K562 (cell line): ENCODE measurements at regions not wholly inside any gene's neighbourhood (a gene's known extent, or its start where the extent isn't known, plus 50 kb on each side); places are given as distances from the start of the nearest gene placed in this dataset.

Source experiments
- ATAC-seq: fragments of 200-7000 bp; cut with Tn5 transposase; 3 replicates; pipeline ENCODE4 v1.9.1; 2020; ENCODE audit warnings: moderate library complexity
- BruUV-seq: library from RNA; stranded (reverse); fragments of 400-500 nt; replicated peaks from 2 replicates; lab custom pipeline; 2021; lab: Mats Ljungman, UMichigan
- CTCF ChIA-PET: fragments of 300-600 bp; formaldehyde crosslinking; extraction: SDS; loops from one replicate; lab custom pipeline; 2021; ENCODE audit warnings: low intra/inter-chr PET ratio; lab: Yijun Ruan, JAX
- POLR2A ChIA-PET: fragments of 300-600, 350-650 bp; sonication (Branson Sonifier 250); formaldehyde crosslinking; extraction: SDS; loops from one replicate; lab custom pipeline; 2021; ENCODE audit warnings: antibody characterized with exemption, inconsistent platforms; lab: Yijun Ruan, JAX
- DNase-seq, 4 experiments: peaks; one replicate each; pipeline versions ENCODE4 v3.0.0 to v3.0.0-alpha.2; 2011 to 2018; ENCODE audit warnings: low spot score in 3 of 4, mixed read lengths in 3 of 4; ENCODE audit errors: extremely low read depth in 1 of 4
- FAIRE-seq: peaks from 2 replicates; lab custom pipeline; 2011; peaks lifted over from hg19 to GRCh38; lab: Jason Lieb, UNC
- H2AFZ ChIP-seq: 2 replicates; pipeline ENCODE4 v1.6.0; 2011; ENCODE audit warnings: low read depth, low read length, control low read depth, inconsistent platforms
- H3K27ac ChIP-seq: fragments of 200-600 bp; 3 replicates; pipeline ENCODE4 v1.8.0; 2011; ENCODE audit warnings: low read depth, mild to moderate bottlenecking, control low read depth, inconsistent platforms, low read length, moderate library complexity, mixed read lengths; ENCODE audit errors: extremely low read depth
- H3K27me3 ChIP-seq, 2 experiments: fragments of 300-600 bp in 1 of 2; 2 replicates in 1 of 2; 3 replicates in 1 of 2; pipeline versions ENCODE4 v1.6.0 to v1.8.0; 2011; ENCODE audit warnings: inconsistent platforms in 2 of 2, low read length in 2 of 2, mild to moderate bottlenecking in 1 of 2, mixed read lengths in 1 of 2, moderate library complexity in 1 of 2; ENCODE audit not compliant: control insufficient read depth in 2 of 2, insufficient read depth in 2 of 2
- H3K36me3 ChIP-seq: fragments of 300-600 bp; 3 replicates; pipeline ENCODE4 v1.8.0; 2011; ENCODE audit warnings: mild to moderate bottlenecking, low read length, inconsistent platforms; ENCODE audit not compliant: control insufficient read depth, insufficient read depth
- H3K4me1 ChIP-seq, 2 experiments: fragments of 200-600 bp in 1 of 2; replicated peaks in 1 of 2; 2 replicates in 1 of 2; 3 replicates in 1 of 2; pipeline versions ENCODE4 v1.5.1 to v1.8.0; 2011; ENCODE audit warnings: inconsistent platforms in 2 of 2, low read length in 2 of 2, mild to moderate bottlenecking in 1 of 2, mixed read lengths in 1 of 2, moderate library complexity in 1 of 2; ENCODE audit not compliant: control insufficient read depth in 2 of 2, insufficient read depth in 2 of 2
- H3K4me2 ChIP-seq: 2 replicates; pipeline ENCODE4 v1.6.1; 2011; ENCODE audit warnings: low read length, control low read depth, inconsistent platforms, mixed read lengths; ENCODE audit not compliant: insufficient read depth
- H3K4me3 ChIP-seq: fragments of 200-600 bp; sonication (generic), shearing (Covaris generic); 2 replicates; pipeline ENCODE4 v1.5.1; 2016; ENCODE audit warnings: control low read depth, inconsistent platforms
- H3K79me2 ChIP-seq: fragments of 200-600 bp; 3 replicates; pipeline ENCODE4 v1.8.0; 2011; ENCODE audit warnings: low read length, inconsistent platforms; ENCODE audit not compliant: control insufficient read depth, insufficient read depth
- H3K9ac ChIP-seq, 2 experiments: 2 replicates each; pipeline versions ENCODE4 v1.6.0 to v1.6.1; 2011; ENCODE audit warnings: low read depth in 2 of 2, low read length in 2 of 2, control low read depth in 1 of 2, inconsistent platforms in 1 of 2, mild to moderate bottlenecking in 1 of 2, mixed read lengths in 1 of 2; ENCODE audit not compliant: insufficient read depth in 1 of 2
- H3K9me1 ChIP-seq: one replicate; pipeline ENCODE4 v1.6.0; 2011; ENCODE audit warnings: inconsistent platforms, mild to moderate bottlenecking, low read length, moderate library complexity; ENCODE audit not compliant: control insufficient read depth, insufficient read depth
- H3K9me3 ChIP-seq: replicated peaks from 2 replicates; pipeline ENCODE4 v1.5.1; 2011; ENCODE audit warnings: low read depth, low read length, inconsistent platforms; ENCODE audit not compliant: control insufficient read depth, insufficient read depth
- H4K20me1 ChIP-seq: replicated peaks from 2 replicates; pipeline ENCODE4 v1.6.1; 2011; ENCODE audit warnings: low read length, inconsistent platforms, mixed read lengths; ENCODE audit not compliant: control insufficient read depth, insufficient read depth
- FOXK1 ChIP-seq: sonication (generic); formaldehyde crosslinking; IDR thresholded peaks from 2 replicates; pipeline ENCODE4 v1.8.0; 2022; ENCODE audit warnings: missing genetic modification reagents, mild to moderate bottlenecking, borderline replicate concordance
- MCM3 ChIP-seq: fragments of 450-650 bp; IDR thresholded peaks from 2 replicates; pipeline ENCODE4 v1.6.1; 2016
- NR2F6 ChIP-seq: fragments of 450-650 bp; formaldehyde crosslinking; IDR thresholded peaks from 2 replicates; pipeline ENCODE4 v1.4.0; 2020; ENCODE audit warnings: mild to moderate bottlenecking
- PHB ChIP-seq: fragments of 250-450 bp; sonication (Bioruptor Pico); IDR thresholded peaks from 2 replicates; pipeline ENCODE4 v1.5.0; 2021
- SMARCB1 ChIP-seq: IDR thresholded peaks from 2 replicates; pipeline ENCODE4 v1.6.1; 2011; ENCODE audit warnings: improper control_type of control experiment, low read depth; ENCODE audit not compliant: insufficient read length
- U2AF1 ChIP-seq: fragments of 200-400 bp; formaldehyde crosslinking; optimal IDR thresholded peaks from 2 replicates; pipeline ENCODE3; 2017; ENCODE audit warnings: mild to moderate bottlenecking, low read depth, low read length, moderate library complexity
- ZBTB17 ChIP-seq: fragments of 450-650 bp; formaldehyde crosslinking; IDR thresholded peaks from 2 replicates; pipeline ENCODE4 v1.4.0; 2020; ENCODE audit warnings: mild to moderate bottlenecking
- ZNF644 ChIP-seq: fragments of 200-800 bp; sonication (Bioruptor generic); IDR thresholded peaks from 2 replicates; pipeline ENCODE4 v1.6.1; 2016; ENCODE audit warnings: low read depth, missing genetic modification characterization, missing compliant biosample characterization
- WGBS: fragments of 100-300 bp; shearing (Covaris generic); methylation state at CpG from one replicate; pipeline ENCODE4 v1.1.6; 2016; ENCODE audit warnings: low coverage, mixed read lengths; ENCODE audit not compliant: insufficient coverage; ENCODE audit errors: missing lambda C conversion rate; 5-methylcytosine and 5-hydroxymethylcytosine counted together
- in situ Hi-C: fragments of 300-500 bp; cut with MboI; formaldehyde crosslinking; loops from 4 replicates; pipeline ENCODE4 v1.15.0; 2018; ENCODE audit warnings: inconsistent platforms, mixed read lengths
- intact Hi-C: fragments of 100-400 bp; cut with micrococcal nuclease; formaldehyde crosslinking; loops from 2 replicates; pipeline ENCODE4 v1.14.2; 2022
- TF ChIP-seq, protein P1 (sequence below): fragments of 200-800 bp; sonication (Bioruptor generic); IDR thresholded peaks from 2 replicates; pipeline ENCODE4 v1.6.1; 2017; ENCODE audit warnings: missing genetic modification characterization, missing compliant biosample characterization

DNA sequence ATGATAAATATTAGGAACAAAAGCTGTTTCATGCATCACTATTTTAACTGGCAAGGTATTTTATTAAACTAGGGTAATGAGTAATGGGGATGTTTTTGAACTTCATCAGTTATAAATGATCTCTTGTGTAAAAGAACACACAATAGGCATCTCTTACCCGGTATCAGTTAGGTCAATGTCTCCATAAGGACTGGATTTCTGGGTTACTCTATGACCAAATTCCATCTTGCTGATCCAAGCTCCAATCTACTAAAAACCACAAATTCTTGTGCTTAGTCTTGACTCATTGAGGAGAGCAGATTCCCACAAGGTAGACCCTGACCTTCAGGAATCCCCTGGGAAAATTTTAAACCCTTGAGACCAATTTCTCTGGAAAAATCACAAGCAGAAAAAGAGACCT lies 1167.7 kb downstream of the XPNPEP1 start:
- no peak overlapping the region for H2AFZ ChIP-seq
- TF ChIP-seq U2AF1 (no peak), PHB (CRISPR knock-in tag) (no peak), ZBTB17 (CRISPR knock-in tag) (no peak), SMARCB1 (no peak), ZNF644 (no peak), NR2F6 (CRISPR knock-in tag) (no peak), FOXK1 (CRISPR knock-in tag) (no peak), MCM3 (no peak)
- TF ChIP-seq, protein P1, sequence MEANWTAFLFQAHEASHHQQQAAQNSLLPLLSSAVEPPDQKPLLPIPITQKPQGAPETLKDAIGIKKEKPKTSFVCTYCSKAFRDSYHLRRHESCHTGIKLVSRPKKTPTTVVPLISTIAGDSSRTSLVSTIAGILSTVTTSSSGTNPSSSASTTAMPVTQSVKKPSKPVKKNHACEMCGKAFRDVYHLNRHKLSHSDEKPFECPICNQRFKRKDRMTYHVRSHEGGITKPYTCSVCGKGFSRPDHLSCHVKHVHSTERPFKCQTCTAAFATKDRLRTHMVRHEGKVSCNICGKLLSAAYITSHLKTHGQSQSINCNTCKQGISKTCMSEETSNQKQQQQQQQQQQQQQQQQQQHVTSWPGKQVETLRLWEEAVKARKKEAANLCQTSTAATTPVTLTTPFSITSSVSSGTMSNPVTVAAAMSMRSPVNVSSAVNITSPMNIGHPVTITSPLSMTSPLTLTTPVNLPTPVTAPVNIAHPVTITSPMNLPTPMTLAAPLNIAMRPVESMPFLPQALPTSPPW: no peak
- H3K27me3 ChIP-seq: no peaks in the 10 kb centered on the region
- ATAC-seq (no peak), FAIRE-seq (no peak), DNase-seq (no peak)
- H4K20me1 ChIP-seq: no peaks in the 10 kb centered on the region
- no peaks in the 10 kb centered on the region for H3K9me3 ChIP-seq
- intact Hi-C loops: no loop called here
- CTCF ChIA-PET: no interaction called here
- H3K79me2 ChIP-seq: no peaks in the 10 kb centered on the region
- H3K9ac ChIP-seq: no peak overlapping the region
- no peaks in the 10 kb centered on the region for H3K9me1 ChIP-seq
- POLR2A ChIA-PET: no interaction called here
- H3K36me3 ChIP-seq: no peaks in the 10 kb centered on the region
- no peak overlapping the region for H3K4me2 ChIP-seq
- BruUV-seq: no TSS peak
- in situ Hi-C loops: no loop called here
- H3K4me3 ChIP-seq: no peak overlapping the region
- no peaks in the 10 kb centered on the region for H3K4me1 ChIP-seq
- no peak overlapping the region for H3K27ac ChIP-seq
- 0% methylated on average over 1 of the region's 1 CpG for WGBS
